GM19395 (cell line): ENCODE measurements at regions not wholly inside any gene's neighbourhood (a gene's known extent, or its start where the extent isn't known, plus 50 kb on each side); places are given as distances from the start of the nearest gene placed in this dataset.
"Not testable (repeated sequence)": the region's sequence is repeated elsewhere in the genome, so short reads cannot be mapped to it uniquely, and the experiment has no call there.

Source experiments
- ATAC-seq: cut with Tn5 transposase; IDR thresholded peaks from one replicate; pipeline ENCODE4 v1.9.1; 2021; ENCODE audit warnings: mild to moderate bottlenecking, moderate library complexity; ENCODE audit not compliant: unreplicated experiment

- no peak for ATAC-seq
Observed at GRCh38 chr3:176357891-176358290, 839.4 kb downstream of the TBL1XR1 start.

GRCh38 chr3:176354843-176355242 lies 842.4 kb downstream of the TBL1XR1 start:
- no peak for ATAC-seq

- ATAC-seq = no peak
Observed at GRCh38 chr3:176352716-176353334, 844.5 kb downstream of the TBL1XR1 start.

GRCh38 chr3:176351408-176351807 lies 845.9 kb downstream of the TBL1XR1 start:
- ATAC-seq = no peak

- ATAC-seq = no peak
Observed at GRCh38 chr3:176349706-176350105, 847.6 kb downstream of the TBL1XR1 start.

- ATAC-seq = no peak
Observed at GRCh38 chr3:176347424-176348146, 849.7 kb downstream of the TBL1XR1 start.

- no peak for ATAC-seq
Observed at GRCh38 chr3:176341963-176342362, 855.3 kb downstream of the TBL1XR1 start.

GRCh38 chr3:176328666-176329065 lies 868.6 kb downstream of the TBL1XR1 start:
- no peak for ATAC-seq

- ATAC-seq = no peak
Observed at GRCh38 chr3:176328198-176328597, 869.1 kb downstream of the TBL1XR1 start.

- ATAC-seq = not testable (repeated sequence)
Observed at GRCh38 chr3:176326894-176327490, 870.3 kb downstream of the TBL1XR1 start.

- ATAC-seq = not testable (repeated sequence)
Observed at GRCh38 chr3:176321532-176321931, 875.8 kb downstream of the TBL1XR1 start.

GRCh38 chr3:176321099-176321498 lies 876.2 kb downstream of the TBL1XR1 start:
- ATAC-seq = no peak

GRCh38 chr3:176313426-176313825 lies 883.9 kb downstream of the TBL1XR1 start:
- ATAC-seq = no peak

- ATAC-seq = no peak
Observed at GRCh38 chr3:176310641-176311040, 886.6 kb downstream of the TBL1XR1 start.

- no peak for ATAC-seq
Observed at GRCh38 chr3:176302271-176302670, 895.0 kb downstream of the TBL1XR1 start.

GRCh38 chr3:176296066-176296597 lies 901.1 kb downstream of the TBL1XR1 start:
- ATAC-seq = no peak

- ATAC-seq = no peak
Observed at GRCh38 chr3:176293276-176293675, 904.0 kb downstream of the TBL1XR1 start.

- no peak for ATAC-seq
Observed at GRCh38 chr3:176286476-176287085, 910.7 kb downstream of the TBL1XR1 start.

- no peak for ATAC-seq
Observed at GRCh38 chr3:176275538-176275937, 921.7 kb downstream of the TBL1XR1 start.

GRCh38 chr3:176275113-176275512 lies 922.2 kb downstream of the TBL1XR1 start:
- no peak for ATAC-seq

- no peak for ATAC-seq
Observed at GRCh38 chr3:176274161-176274560, 923.1 kb downstream of the TBL1XR1 start.
